ENCODE measurements at regions not wholly inside any gene's neighbourhood (a gene's known extent, or its start where the extent isn't known, plus 50 kb on each side); places are given as distances from the start of the nearest gene placed in this dataset.

DNA sequence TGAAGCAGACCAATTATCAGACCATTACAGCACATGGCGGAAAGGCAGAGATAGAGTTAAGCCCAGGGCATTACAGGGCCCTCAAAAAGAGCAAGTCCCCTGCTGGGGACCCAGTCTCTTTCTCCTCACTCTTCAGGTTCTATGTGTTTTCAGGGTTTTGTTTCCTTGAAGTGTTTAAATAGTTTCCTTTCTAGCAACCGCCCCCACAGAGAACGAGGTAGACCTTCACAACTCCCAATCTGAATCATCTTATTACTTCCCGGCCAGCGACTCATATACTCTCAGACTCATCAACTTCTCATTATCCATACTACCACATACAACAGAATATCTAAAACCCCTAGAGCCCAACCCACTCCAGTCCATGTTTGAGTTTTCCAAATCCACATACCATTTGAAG lies 526.6 kb upstream of the ARID1B start:
- Histone ChIP-seq H3K4me1 (ENCODE audit: low read depth) (no peaks in the 10 kb centered on the region), H3K4me3 (no peak overlapping the region), H3K27me3 (no peaks in the 10 kb centered on the region), H3K9me3 (ENCODE audit: low read depth) (no peaks in the 10 kb centered on the region), H3K36me3 (no peaks in the 10 kb centered on the region), H3K27ac (no peak overlapping the region)
- DNase-seq (ENCODE audit: low read depth in 1 of 2, low spot score in 1 of 2): no peak
- TF ChIP-seq CTCF (IDR thresholded peaks at IDR 0.05; ENCODE audit: low read depth, low read length): no peak

DNA sequence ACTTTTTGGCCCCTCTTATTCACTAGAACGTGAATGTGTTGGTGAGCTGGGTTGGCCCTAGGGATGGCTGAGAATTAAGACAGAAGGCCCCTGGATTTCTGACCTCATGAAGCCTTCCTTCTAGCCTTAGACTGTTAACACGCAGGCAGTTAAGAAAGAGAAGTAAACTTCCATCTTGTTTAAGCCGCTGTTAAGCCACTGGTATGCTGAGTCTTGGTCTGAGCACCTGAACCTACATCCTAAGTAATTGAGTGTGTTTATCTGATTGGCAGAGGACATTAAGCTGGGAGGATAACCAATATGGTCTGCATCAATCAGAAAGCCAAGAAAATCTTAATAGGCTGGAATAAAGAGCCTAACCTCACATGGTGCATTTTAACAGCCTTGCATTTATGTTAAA lies 535.0 kb upstream of the ARID1B start:
- DNase-seq (ENCODE audit: low read depth in 1 of 2, low spot score in 1 of 2): no peak
- no peaks in the 10 kb centered on the region for H3K36me3 ChIP-seq
- H3K27me3 ChIP-seq: no peaks in the 10 kb centered on the region
- no peak overlapping the region for H3K4me3 ChIP-seq
- H3K4me1 ChIP-seq (ENCODE audit: low read depth): no peaks in the 10 kb centered on the region
- no peaks in the 10 kb centered on the region for H3K9me3 ChIP-seq (ENCODE audit: low read depth)
- H3K27ac ChIP-seq: no peak overlapping the region
- no peak for TF ChIP-seq CTCF (IDR thresholded peaks at IDR 0.05; ENCODE audit: low read depth, low read length)

DNA sequence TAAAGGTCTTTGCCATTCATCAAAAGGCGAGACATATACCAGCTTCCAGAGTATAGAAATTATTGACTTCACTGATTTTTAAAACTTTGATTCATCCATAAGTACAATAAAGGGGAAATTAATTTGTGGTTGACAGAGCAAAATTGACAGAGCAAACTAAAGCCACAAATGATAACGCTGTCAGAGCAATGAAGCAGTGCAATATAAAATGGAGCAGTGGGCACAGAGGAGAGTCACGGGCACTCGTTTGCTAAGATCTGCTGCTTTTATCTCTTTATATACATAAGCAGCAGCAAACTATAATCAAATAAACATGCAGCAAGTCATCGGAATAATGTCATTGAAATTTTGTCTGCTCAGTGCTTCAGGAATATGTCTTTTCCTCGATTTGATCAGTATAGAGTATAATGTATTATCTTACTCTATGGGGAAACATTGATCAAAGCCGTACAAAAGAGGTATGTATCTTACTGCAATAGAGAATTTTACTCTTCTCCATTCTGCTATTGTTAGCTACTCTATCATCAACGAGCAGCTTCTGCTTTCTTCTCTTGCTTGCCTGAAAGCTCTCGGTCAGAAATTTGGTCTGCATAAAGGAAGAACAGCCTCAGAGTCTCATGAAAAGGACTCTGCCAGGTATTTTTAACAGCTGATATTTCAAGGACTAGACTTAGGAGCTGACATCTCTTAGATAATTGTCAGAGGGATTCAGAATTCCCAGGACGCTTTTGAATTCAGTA lies 546.0 kb upstream of the ARID1B start:
- H3K27ac ChIP-seq: peak overlapping the region; percentile 19
- TF ChIP-seq CTCF (IDR thresholded peaks at IDR 0.05; ENCODE audit: low read depth, low read length): no peak
- no peak for DNase-seq (ENCODE audit: low read depth in 1 of 2, low spot score in 1 of 2)
- H3K36me3 ChIP-seq: no peaks in the 10 kb centered on the region
- no peaks in the 10 kb centered on the region for H3K9me3 ChIP-seq (ENCODE audit: low read depth)
- no peak overlapping the region for H3K4me3 ChIP-seq
- H3K4me1 ChIP-seq (ENCODE audit: low read depth): peaks cover 6% of the 10 kb centered on the region
- no peaks in the 10 kb centered on the region for H3K27me3 ChIP-seq

- Histone ChIP-seq H3K27me3 (no peaks in the 10 kb centered on the region), H3K4me1 (ENCODE audit: low read depth) (no peaks in the 10 kb centered on the region), H3K27ac (no peak overlapping the region), H3K4me3 (no peak overlapping the region), H3K9me3 (ENCODE audit: low read depth) (no peaks in the 10 kb centered on the region), H3K36me3 (no peaks in the 10 kb centered on the region)
- no peak for DNase-seq (ENCODE audit: low read depth in 1 of 2, low spot score in 1 of 2)
- no peak for TF ChIP-seq CTCF (IDR thresholded peaks at IDR 0.05; ENCODE audit: low read depth, low read length)
These were observed 557.2 kb upstream of the ARID1B start for GRCh38 chr6:156219973-156220372.

DNA sequence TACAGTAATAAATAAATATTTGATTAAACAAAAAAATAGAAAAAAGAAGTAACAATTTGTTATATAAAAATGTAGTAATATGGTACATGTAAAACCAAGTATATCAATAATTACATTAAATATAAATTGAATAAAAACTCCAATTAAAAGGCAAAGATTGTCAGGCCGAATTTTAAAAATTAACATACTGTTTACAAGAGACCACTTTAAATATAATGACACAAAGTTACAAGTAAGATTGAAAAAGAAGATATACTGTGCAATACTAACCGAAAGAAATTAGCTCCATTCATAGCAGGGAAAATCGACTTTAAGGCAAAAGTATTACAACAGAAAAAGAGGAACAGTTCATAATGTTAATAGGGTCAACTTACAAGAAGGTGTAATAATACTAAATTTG lies 571.5 kb upstream of the ARID1B start:
- H3K27me3 ChIP-seq: no peaks in the 10 kb centered on the region
- H3K36me3 ChIP-seq: no peaks in the 10 kb centered on the region
- no peak overlapping the region for H3K27ac ChIP-seq
- no peaks in the 10 kb centered on the region for H3K4me1 ChIP-seq (ENCODE audit: low read depth)
- TF ChIP-seq CTCF (IDR thresholded peaks at IDR 0.05; ENCODE audit: low read depth, low read length): no peak
- no peak for DNase-seq (ENCODE audit: low read depth in 1 of 2, low spot score in 1 of 2)
- no peak overlapping the region for H3K4me3 ChIP-seq
- H3K9me3 ChIP-seq (ENCODE audit: low read depth): no peaks in the 10 kb centered on the region
